ENCODE measurements at regions not wholly inside any gene's neighbourhood (a gene's known extent, or its start where the extent isn't known, plus 50 kb on each side); places are given as distances from the start of the nearest gene placed in this dataset.

- Histone ChIP-seq H3K4me3 (no peak overlapping the region), H3K27me3 (no peaks in the 10 kb centered on the region), H3K4me1 (no peaks in the 10 kb centered on the region), H3K9me3 (no peaks in the 10 kb centered on the region), H3K36me3 (no peaks in the 10 kb centered on the region), H3K27ac (no peak overlapping the region)
- intact Hi-C loops (cut with DNase I), result no loop called here
- TF ChIP-seq, protein P1, sequence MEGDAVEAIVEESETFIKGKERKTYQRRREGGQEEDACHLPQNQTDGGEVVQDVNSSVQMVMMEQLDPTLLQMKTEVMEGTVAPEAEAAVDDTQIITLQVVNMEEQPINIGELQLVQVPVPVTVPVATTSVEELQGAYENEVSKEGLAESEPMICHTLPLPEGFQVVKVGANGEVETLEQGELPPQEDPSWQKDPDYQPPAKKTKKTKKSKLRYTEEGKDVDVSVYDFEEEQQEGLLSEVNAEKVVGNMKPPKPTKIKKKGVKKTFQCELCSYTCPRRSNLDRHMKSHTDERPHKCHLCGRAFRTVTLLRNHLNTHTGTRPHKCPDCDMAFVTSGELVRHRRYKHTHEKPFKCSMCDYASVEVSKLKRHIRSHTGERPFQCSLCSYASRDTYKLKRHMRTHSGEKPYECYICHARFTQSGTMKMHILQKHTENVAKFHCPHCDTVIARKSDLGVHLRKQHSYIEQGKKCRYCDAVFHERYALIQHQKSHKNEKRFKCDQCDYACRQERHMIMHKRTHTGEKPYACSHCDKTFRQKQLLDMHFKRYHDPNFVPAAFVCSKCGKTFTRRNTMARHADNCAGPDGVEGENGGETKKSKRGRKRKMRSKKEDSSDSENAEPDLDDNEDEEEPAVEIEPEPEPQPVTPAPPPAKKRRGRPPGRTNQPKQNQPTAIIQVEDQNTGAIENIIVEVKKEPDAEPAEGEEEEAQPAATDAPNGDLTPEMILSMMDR (IDR thresholded peaks at IDR 0.05), result no peak
- TF ChIP-seq POLR2A (IDR thresholded peaks at IDR 0.05), result no peak
- no peak for DNase-seq
- WGBS, 2 donors, result 50% methylated on average over 1 of the region's 1 CpG
Measured at GRCh38 chr13:61192826-61193225, 222.8 kb downstream of the PCDH20 start.

DNA sequence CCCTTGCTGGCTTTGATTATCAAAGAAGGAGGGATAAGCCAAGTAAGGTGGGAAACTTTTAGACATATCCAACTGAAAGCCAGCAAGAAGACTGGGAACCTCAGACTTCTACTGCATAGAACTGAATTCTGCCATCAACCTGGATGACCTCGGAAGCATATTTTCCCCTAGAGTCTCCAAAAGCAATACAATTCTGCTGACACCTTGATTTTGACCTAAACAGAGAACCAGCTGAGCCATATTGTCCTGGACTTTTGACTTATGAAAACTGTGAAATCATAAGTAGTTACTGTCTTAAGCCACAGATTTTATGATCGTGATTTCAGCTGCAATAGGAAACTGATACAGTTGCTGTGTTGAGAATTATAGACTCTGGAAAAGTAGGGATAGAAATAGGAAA lies 227.6 kb downstream of the PCDH20 start:
- intact Hi-C loops (cut with DNase I), result no loop called here
- WGBS, 2 donors, result 88 to 95% methylated on average over 2 of the region's 2 CpGs
- no peak overlapping the region for H3K27ac ChIP-seq
- H3K4me1 ChIP-seq, result no peaks in the 10 kb centered on the region
- no peaks in the 10 kb centered on the region for H3K36me3 ChIP-seq
- no peak for DNase-seq
- no peaks in the 10 kb centered on the region for H3K27me3 ChIP-seq
- TF ChIP-seq, protein P1 (IDR thresholded peaks at IDR 0.05), result no peak
- TF ChIP-seq POLR2A (IDR thresholded peaks at IDR 0.05), result no peak
- H3K9me3 ChIP-seq, result no peaks in the 10 kb centered on the region
- no peak overlapping the region for H3K4me3 ChIP-seq

- no peak for DNase-seq
- 76 to 77% methylated on average over 4 of the region's 4 CpGs for WGBS, 2 donors
- intact Hi-C loops (cut with DNase I), result no loop called here
Measured at GRCh38 chr13:61187471-61187870, 228.2 kb downstream of the PCDH20 start.

GRCh38 chr13:61183670-61184069 lies 232.0 kb downstream of the PCDH20 start:
- Histone ChIP-seq H3K36me3 (no peaks in the 10 kb centered on the region), H3K4me3 (no peak overlapping the region), H3K27me3 (no peaks in the 10 kb centered on the region), H3K9me3 (no peaks in the 10 kb centered on the region), H3K27ac (no peak overlapping the region), H3K4me1 (no peaks in the 10 kb centered on the region)
- intact Hi-C loops (cut with DNase I), result no loop called here
- no peak for TF ChIP-seq POLR2A (IDR thresholded peaks at IDR 0.05)
- TF ChIP-seq, protein P1 (IDR thresholded peaks at IDR 0.05), result no peak
- no peak for DNase-seq
- 32 to 44% methylated on average over 1 of the region's 1 CpG for WGBS, 2 donors

More at GRCh38 chr13:61187471-61187870, 228.2 kb downstream of the PCDH20 start:
- Histone ChIP-seq H3K4me3 (no peak overlapping the region), H3K27me3 (no peaks in the 10 kb centered on the region), H3K9me3 (no peaks in the 10 kb centered on the region), H3K4me1 (no peaks in the 10 kb centered on the region), H3K36me3 (no peaks in the 10 kb centered on the region), H3K27ac (no peak overlapping the region)
- TF ChIP-seq, protein P1 (IDR thresholded peaks at IDR 0.05), result no peak
- no peak for TF ChIP-seq POLR2A (IDR thresholded peaks at IDR 0.05)

- no peak for DNase-seq
- H3K36me3 ChIP-seq, result no peaks in the 10 kb centered on the region
- H3K4me1 ChIP-seq, result no peaks in the 10 kb centered on the region
- H3K27ac ChIP-seq, result no peak overlapping the region
- intact Hi-C loops (cut with DNase I), result no loop called here
- H3K27me3 ChIP-seq, result no peaks in the 10 kb centered on the region
- H3K4me3 ChIP-seq, result no peak overlapping the region
- H3K9me3 ChIP-seq, result no peaks in the 10 kb centered on the region
- TF ChIP-seq, protein P1 (IDR thresholded peaks at IDR 0.05), result no peak
- no peak for TF ChIP-seq POLR2A (IDR thresholded peaks at IDR 0.05)
- WGBS, 2 donors, result 39 to 41% methylated on average over 4 of the region's 4 CpGs
Measured at GRCh38 chr13:61180234-61180633, 235.4 kb downstream of the PCDH20 start.

Data from esophagus squamous epithelium (tissue), 5 donors.